ENCODE measurements at regions not wholly inside any gene's neighbourhood (a gene's known extent, or its start where the extent isn't known, plus 50 kb on each side); places are given as distances from the start of the nearest gene placed in this dataset.
"Not testable (repeated sequence)": the region's sequence is repeated elsewhere in the genome, so short reads cannot be mapped to it uniquely, and the experiment has no call there.

DNA sequence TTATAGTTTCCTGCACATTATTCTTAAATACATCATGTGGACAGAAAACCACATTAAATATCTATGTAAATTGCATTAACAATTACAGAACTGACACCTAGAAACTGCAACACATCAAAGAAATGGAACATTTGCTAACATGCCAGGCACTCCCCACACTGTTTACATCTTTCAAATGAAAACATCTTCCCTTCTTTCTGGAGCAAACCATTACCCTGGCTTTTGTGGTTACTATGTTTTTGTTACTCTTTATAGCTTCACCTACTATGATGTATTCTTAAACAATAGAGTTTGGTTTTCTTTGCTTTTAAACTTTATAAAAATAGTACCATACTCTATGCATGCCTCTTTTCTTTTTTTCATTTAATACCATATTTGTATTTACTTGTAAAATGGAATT is 1894.5 kb upstream of the CELF4 start:
- DNase-seq = no peak

DNA sequence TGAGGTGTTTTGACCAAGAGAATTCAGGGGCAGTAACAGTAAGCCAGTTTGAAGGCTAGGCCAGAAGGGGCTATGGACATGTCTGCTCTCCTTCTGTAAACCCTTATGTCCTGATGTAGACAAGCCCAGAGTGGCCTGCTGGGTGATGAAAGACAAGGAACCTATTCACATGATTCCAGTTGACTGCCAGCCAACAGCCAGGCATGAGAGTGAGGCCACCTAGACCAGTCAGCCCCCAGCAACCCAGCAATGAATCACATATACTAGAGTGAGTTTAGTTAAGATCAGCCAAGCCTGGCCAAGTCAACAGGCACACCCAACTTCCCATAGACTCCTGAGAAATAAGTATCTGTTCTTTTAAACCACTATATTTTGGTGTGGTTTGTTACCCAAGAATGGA is 1889.7 kb upstream of the CELF4 start:
- DNase-seq = no peak

DNA sequence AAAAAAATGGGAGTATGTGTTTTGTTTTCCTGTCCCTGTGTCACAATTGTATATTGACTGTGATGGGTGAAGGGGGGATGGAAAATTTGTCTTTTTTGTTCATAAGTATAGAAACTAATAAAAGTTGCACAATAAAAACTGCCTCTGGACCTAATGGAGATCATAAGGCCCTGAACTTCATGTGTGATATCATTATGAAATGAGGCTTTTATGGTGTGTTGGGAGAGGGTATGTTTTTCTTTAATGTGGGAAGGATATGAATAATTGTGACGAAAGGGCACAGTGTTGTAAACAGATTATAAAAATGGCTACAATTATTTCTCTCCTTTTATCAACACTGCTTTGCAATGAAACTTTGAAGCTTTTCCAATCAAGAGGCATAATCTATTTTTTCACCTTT is 1889.3 kb upstream of the CELF4 start:
- DNase-seq = no peak

DNA sequence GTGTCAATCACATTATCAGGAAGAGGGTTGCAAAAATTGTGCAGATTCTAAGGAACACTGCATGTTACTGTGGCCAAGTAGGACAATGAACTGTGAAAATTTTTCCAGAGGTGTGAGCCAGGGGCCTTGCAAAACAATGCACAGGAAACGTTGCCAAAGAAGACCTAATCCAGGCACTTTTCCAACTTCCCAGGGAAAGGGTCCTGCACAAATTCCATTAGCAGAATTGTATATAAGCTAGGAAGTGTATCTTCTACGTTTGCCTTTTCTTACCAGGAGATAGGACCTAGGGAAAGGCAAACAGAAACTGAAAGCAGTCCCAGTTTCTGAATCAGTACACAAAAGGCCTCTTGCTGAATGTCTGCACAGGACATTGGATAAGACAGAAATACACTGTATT is 1888.3 kb upstream of the CELF4 start:
- peak in 1 of 3 experiments; percentile 15 for DNase-seq

DNA sequence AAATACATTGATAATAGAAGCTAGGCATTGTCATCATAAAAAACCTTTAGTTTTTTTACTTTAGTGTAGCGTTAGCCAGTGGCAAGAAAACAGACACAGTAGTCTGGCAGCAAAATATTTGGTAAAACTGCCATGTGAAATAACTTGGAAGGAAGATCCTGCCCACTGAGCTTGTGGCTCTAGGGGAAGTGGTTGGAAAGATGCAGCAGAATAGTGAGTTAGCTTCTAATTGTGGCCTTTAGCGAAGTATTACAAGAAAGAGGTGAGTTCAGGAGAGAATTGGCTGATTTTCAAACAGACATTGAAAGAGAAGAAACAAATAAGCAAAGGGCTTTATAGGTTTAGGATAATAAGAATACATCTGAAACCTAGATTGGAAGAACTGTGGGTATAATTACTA is 1887.8 kb upstream of the CELF4 start:
- no peak for DNase-seq

DNA sequence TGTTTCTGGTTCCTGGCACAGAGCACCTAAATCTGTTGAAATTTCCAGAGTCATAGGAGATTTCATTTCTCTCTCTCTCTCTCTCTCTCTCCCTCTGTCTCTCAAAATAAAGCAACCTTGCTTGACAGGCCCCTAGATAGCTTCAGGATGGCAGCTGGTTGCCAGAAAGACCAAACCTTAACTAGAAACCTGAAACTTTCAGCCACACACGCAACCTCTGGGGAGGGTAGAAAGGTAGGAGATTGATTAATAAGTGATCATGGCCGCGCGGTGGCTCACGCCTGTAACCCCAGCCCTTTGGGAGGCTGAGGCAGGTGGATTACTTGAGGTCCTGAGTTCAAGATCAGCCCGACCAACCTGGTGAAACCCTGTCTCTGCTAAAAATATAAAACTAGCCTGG is 1885.4 kb upstream of the CELF4 start:
- DNase-seq = no peak

DNA sequence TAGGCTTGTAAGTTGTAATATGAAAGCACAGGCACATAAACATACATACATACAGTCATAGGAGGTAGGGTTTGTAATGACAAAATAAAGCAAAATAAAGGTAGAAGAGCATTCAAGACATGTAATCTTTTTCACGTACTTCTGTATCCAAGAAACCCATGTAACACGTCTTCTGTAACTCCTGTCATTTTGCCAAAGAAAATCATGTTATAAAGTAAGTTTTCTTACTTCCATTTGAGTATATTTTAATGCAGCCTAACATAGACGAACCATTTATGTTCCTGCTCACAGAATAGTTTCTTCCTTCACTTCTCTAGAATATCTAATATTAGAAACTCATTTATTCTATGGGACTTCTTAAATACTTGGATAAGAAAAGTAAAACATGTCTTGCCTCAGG is 1884.0 kb upstream of the CELF4 start:
- no peak for DNase-seq

DNA sequence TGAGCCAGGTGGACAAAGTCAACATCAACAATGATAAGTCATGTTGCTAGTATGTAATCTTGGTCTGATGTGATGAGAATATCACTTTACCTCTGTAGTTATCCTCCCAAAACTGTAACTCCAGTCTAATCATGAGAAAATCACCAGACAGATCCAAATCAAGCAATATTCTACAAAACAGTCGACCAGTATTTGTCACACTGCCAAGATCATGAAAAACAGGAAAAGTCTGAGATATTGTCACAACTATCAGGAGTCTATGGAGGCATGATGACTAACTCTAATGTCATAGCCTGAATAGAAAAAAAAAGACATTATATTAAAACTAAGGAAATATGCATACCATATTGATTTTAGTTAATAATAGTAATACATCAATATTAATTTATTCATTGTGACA is 1883.3 kb upstream of the CELF4 start:
- DNase-seq = no peak

DNA sequence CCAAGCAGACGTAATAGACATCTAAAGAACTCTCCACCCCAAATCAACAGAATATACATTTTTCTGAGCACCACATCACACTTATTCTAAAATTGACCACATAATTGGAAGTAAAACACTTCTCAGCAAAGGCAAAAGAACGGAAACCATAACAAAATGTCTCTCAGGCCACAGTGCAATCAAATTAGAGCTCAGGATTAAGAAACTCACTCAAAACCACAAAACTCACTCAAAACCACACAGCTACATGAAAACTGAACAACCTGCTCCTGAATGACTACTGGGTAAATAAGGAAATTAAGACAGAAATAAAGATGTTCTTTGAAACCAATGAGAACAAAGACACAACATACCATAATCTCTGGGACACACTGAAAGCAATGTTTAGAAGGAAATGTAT is 1879.4 kb upstream of the CELF4 start:
- not testable (repeated sequence) for DNase-seq

DNA sequence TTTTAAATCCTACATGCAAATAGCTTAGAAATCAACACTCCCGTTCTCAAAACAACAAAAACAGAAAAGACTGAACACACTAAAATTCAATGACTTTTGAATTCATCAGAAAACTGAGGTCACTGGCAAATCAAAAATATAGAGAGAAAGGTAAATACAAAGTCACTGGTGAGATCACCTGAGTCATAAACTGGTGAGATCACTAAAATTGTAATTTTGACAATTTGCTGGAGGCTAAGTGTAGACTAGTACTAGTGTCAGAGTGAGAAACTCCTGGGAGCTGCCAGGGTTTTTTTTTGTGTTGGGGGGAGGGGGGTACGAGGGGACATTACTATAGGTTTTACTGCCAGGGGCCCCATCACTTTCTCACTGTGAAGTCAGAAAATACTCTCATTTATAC is 1876.0 kb upstream of the CELF4 start:
- no peak for DNase-seq

DNA sequence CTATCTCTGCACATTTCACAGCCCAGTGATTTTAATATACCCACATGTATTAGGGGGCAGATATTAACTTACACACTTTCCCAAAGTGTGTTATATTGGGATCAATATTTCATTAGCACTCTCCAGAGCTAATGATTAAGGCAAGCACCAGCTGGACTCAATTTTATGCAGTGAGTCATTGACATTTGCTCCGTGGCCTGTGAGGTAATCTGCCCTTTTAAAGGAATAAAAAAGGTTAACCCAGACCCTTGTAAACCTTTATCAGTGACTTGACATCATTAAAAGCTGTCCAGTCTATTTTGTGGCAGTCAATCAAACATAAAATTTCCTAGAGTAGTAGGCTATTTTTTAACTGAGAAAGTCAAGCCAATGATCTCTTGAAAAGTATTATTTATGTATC is 1870.4 kb upstream of the CELF4 start:
- no peak for DNase-seq

DNA sequence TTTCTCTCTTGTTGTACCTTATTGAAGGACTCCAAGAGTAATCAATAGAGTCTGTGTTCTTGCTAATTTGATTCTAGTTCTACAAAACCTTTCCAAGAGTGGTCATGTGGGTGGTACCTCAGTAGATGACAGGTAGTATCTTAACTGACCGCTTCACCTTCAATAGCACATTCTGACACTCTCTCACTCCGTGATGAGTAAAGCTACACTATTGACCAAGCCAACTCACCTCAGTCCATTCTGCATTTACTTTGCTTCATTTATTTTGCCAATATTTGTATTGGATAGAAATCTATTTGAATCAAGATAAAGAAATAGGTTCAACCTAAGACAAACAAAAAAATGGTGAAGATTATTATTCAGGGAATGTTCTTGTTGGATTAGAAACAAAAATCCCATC is 1869.6 kb upstream of the CELF4 start:
- DNase-seq = no peak

DNA sequence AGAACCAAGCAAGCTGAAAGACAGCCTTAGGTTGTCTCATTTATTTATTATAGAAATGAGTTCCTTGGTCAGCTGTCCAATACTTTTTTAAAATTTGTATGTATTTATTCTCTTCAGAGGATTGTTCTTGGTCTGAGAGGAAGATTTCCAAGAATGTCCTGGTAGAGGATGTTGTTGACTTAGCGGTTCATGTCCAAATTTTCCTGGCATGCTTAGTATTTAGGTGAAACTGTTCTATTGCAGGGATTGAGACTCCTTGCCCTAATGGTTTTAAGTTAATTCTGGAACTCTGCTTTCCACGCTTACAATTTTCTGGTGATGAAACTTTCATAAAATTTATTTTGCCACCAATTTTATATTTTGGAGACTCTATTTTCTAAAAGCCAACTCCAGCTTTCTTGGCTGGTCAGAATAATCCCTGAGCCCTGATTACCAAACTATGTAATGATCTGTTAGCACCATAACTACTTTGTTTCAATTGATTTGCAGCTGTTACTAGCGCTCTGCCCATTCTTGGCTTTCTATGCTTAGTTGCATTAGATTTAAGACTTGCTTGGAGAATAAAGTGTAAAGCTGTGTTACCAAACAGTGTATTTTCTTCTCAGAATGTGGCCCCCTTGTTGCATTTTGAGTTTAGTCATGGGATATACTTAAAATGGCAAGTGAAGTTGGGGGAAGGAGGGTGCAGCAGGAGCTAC is 1868.8 kb upstream of the CELF4 start:
- DNase-seq = no peak

DNA sequence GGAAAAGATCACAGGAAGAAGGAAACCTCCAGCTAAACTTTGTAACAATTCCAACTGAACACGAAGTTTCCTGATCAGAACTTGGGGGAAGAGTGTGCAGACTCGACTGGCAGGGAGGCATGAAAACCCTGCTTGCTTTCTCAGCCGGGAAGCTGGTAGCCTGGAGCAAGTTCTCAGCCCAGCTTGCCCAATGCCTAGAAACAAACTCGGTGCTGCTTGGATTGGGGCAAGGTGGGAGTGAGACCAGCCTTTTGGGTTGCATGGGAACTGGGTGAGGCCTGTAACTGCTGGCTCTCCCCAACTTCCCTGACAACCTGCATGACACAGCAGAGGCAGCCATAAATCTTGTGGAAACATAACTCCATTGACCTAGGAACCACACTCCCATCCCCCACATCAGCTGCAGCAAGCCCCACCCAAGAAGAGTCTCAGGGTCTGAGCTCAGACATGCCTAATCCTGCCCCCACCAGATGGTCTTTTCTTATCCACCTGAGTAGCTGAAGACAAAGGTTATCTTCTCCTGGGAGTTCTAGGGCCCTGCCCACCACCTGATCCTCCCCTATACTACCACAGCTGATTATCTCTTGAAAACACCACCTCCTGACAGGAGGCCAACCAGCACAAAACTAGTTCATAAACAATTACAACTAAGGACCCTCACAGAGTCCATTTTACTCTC is 1859.7 kb upstream of the CELF4 start:
- DNase-seq = no peak

DNA sequence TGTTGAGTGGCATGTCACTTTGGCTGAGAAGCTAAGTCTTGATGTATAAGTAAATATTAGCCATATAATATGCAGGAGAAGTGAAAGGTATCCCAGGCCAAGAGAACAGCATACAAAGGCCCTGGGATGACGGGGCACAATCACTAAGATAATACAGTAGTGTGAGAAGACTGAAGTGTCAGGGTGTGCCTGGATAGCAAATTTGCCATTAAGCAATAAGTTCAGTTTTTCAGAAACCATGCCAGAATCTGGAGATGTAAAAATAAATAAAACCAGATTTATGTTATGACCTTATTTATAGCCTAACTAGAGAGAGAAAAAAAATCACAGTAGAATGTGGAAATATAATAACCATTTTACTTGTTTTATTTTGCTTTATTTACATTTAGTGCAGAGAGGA is 1858.7 kb upstream of the CELF4 start:
- DNase-seq = no peak

DNA sequence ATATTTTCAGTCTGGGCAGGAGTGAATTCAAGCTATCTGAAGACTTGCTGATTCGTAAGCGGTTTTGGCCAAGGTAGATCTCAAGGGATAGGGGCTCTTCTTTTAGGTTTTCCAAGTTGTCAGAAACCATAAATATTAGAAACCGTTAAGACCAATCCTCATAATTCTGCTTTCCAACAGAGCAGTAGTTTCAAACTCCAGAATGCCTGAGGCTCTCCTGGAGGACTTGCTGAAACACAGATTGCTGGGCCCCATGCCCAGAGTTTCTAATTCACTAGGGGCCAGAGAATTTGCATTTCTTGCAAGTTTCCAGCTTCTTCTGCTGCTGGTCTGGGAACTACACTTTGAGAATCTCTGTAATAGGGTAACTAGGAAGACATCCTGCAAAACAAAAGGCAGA is 1855.7 kb upstream of the CELF4 start:
- no peak for DNase-seq

DNA sequence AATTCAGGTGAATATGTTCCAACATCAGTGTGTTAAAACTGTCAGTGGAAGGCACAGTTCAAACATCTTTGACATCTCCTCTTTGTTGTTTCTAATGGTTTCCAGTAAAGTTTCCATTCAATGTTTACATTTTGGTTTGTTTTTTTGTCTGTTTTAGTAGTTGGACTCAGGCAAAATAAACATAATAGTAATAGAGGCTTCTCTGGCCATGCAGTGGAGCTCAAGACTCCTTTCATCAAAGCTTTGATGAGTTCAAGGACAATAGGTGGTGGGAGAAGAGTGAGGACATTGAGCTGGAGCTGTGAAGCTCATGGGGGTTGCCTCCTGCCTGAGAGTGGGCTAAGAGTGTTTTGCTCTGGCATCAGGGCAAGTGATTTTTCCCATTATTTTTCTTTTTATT is 1853.7 kb upstream of the CELF4 start:
- DNase-seq = no peak

DNA sequence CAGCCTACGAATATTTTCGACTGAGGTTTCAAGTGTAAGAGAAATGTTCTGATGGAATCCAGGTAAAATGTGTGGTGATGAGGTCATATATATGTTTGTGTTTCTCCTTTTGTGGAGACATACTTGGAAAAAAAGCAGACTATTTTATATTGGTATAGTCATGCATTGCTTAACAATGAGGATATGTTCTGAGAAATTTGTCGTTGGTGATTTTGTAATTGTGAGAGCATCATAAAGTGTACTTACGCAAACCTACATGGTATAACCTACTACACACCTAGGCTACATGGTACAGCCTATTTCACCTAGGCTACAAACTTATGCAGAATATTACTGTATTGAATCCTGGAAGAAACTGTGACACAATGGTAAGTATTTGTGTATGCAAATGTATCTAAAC is 1849.9 kb upstream of the CELF4 start:
- DNase-seq = no peak

DNA sequence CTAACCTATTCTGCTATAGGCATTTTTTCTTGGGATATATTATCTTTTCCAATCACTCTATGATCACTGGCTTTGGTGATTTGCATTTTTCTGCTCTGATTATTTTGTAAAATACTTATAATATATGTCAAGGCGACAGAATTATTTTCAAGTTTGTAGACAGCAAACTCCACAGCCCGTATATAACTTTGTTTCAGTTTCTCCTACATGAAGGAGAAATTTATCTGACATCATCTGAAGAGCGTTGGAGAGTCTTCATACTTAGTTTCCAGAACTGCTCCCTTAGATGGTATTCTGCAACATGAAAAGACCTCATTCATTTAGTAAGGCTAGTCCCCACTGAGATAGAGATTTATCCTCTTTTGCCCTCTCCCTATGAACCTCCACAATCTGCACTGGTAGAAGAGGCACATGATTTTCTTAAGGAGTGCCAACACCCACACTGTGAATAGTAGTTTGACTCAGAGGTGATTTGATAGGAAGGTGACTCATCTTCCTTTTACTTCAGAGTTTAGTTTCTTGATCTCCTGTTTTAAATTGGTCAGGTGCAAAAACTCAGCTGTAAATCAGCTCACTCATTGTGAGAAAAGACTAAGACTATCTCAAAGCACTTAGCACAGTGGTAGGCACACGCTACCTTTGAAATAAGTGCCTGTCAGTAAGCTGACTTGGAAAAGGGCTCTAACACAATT is 1848.6 kb upstream of the CELF4 start:
- no peak for DNase-seq

DNA sequence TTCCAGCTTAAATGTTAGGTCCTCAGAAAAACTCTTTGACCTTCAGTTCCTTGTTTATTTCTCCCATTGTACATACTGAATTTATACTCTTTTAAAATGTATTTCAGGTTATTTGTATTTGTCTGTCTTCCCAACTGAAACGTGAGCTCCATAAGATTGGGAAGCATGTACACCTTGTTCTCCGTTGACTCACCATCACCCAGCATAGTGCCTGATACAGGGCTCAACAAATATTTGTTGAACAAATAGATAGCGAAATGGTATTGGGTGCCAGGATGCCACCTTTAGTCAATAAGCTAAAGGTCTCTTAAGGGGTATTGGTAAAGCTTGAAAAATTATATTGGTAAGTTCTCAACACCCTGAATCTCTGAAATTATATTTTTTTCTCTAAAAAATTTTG is 1841.3 kb upstream of the CELF4 start:
- no peak for DNase-seq

DNA sequence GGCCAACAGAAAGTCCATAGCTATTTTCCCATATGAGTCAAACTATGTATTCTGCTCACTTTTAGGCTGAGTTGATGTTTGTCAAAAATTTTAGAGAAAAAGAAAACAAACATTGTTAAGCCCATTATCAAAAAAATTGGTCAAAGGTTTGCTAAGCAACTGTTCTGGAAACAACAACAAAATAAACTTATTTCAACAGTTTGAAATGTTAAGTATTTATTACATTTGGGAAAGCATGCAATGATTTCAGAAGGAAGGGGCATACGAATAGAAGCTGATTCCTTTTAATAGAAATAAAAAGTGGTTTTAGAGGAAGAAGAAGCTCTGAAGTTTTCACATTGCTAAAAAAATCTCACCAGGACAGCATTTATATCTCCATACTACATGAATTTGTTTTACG is 1837.5 kb upstream of the CELF4 start:
- no peak for DNase-seq

DNA sequence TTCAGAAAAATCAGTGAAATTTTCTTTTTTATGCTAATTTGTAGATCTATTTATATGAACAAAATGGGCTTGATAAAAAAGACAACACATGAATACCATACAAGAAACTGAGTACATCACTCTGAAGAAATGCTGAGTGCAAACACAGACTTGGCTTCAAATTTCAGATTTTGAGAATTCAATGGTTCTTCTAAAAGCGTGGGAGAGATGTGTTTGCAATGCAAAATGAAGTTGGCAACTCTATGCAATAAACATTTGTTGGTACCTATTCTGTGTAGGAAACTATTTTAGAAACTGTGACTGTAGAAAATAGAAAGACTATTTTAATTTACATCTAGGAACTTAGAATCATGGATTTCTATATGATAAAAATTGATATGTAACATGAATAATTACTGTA is 1834.1 kb upstream of the CELF4 start:
- DNase-seq = no peak

DNA sequence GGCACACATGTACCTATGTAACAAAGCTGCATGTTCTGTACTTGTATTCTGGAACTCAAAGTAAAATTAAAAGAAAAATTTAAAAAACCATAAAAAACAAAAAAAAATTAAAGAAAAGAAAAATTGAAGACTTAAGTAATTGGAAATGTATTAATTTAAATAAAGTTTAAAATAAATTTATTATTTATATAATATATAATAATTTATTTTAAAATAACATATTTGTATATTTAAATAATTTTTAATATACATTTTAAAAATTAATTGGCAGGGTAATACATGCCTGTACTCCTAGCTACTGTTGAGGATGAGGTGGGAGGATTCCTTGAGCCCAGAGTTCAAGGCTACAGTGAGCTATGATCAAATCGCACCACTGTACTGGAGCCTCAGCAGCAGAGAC is 1830.6 kb upstream of the CELF4 start:
- no peak for DNase-seq

DNA sequence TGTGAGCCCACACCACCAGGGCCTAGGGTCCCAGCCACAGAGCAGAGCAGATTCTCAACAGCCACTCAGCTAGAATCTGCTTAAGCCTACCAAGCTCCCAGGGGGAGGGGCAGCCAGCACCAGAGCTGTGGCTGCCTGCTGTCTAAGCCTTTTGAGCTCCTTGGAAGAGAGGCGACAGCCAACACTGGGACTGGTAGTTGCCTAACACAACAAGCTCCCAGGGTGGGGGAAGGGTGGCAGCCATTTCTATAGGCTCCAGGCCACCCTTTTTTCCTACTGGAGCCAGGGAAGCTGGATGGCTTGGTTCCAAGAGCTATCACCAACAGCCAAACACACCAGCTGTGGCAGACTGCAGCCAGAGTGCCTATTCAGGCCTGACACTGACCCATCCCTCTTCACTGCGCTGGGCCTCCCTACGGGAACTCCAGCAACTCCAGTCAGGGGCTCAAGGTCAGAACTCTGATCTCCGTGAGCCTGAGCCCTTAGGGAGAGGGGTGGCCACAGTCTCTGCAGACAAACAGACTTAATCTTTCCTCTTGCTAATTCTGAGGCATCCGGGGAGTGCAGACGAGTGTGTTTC is 1824.3 kb upstream of the CELF4 start:
- DNase-seq = no peak

All from NCI-H1417 (cell line).